KBM-7 (cell line): ENCODE measurements at regions not wholly inside any gene's neighbourhood (a gene's known extent, or its start where the extent isn't known, plus 50 kb on each side); places are given as distances from the start of the nearest gene placed in this dataset.
"Not testable (repeated sequence)": the region's sequence is repeated elsewhere in the genome, so short reads cannot be mapped to it uniquely, and the experiment has no call there.

Experiments used
- DNase-seq: peaks from one replicate; pipeline ENCODE4 v3.0.0-alpha.2; 2015
- in situ Hi-C: fragments of 300-500 bp; cut with MboI; formaldehyde crosslinking; loops from 2 replicates; pipeline ENCODE4 v1.14.3; 2020; ENCODE audit warnings: low sequenced_read_pairs, low pct_unique_long_range_greater_than_20kb, mixed read lengths

- in situ Hi-C loops = no loop called here
- DNase-seq = peak; percentile 45
Measured at GRCh38 chr18:46222710-46223360, 118.7 kb downstream of the HAUS1 start.

GRCh38 chr18:46224181-46224775 lies 120.1 kb downstream of the HAUS1 start:
- in situ Hi-C loops = no loop called here
- DNase-seq = no peak

GRCh38 chr18:46226461-46226860 lies 122.3 kb downstream of the HAUS1 start:
- no peak for DNase-seq
- in situ Hi-C loops = no loop called here

- in situ Hi-C loops, DNase-seq: not testable (repeated sequence)
Measured at GRCh38 chr18:46229641-46230040, 125.5 kb downstream of the HAUS1 start.

- in situ Hi-C loops = no loop called here
- DNase-seq = no peak
Measured at GRCh38 chr18:46236156-46236555, 132.0 kb downstream of the HAUS1 start.

GRCh38 chr18:46237891-46238290 lies 133.7 kb downstream of the HAUS1 start:
- no peak for DNase-seq
- in situ Hi-C loops = no loop called here

GRCh38 chr18:46239549-46239948 lies 135.4 kb downstream of the HAUS1 start:
- DNase-seq = no peak
- in situ Hi-C loops = no loop called here

- in situ Hi-C loops = no loop called here
- no peak for DNase-seq
Measured at GRCh38 chr18:46239998-46240397, 135.8 kb downstream of the HAUS1 start.

GRCh38 chr18:46241393-46241792 lies 137.2 kb downstream of the HAUS1 start:
- DNase-seq, in situ Hi-C loops: not testable (repeated sequence)

GRCh38 chr18:46242183-46242582 lies 138.0 kb downstream of the HAUS1 start:
- DNase-seq = no peak
- in situ Hi-C loops = no loop called here

- in situ Hi-C loops = no loop called here
- DNase-seq = no peak
Measured at GRCh38 chr18:46243095-46243494, 138.9 kb downstream of the HAUS1 start.

GRCh38 chr18:46243673-46244072 lies 139.5 kb downstream of the HAUS1 start:
- DNase-seq = no peak

GRCh38 chr18:46246101-46246500 lies 141.9 kb downstream of the HAUS1 start:
- in situ Hi-C loops = no loop called here
- DNase-seq = no peak

More at GRCh38 chr18:46243673-46244072, 139.5 kb downstream of the HAUS1 start:
- in situ Hi-C loops = no loop called here

- DNase-seq = no peak
- in situ Hi-C loops = no loop called here
Measured at GRCh38 chr18:46247942-46248341, 143.8 kb downstream of the HAUS1 start.

GRCh38 chr18:46250084-46250811 lies 146.1 kb downstream of the HAUS1 start:
- in situ Hi-C loops = no loop called here
- DNase-seq = peak; percentile 83

- no peak for DNase-seq
- in situ Hi-C loops = no loop called here
Measured at GRCh38 chr18:46250812-46251173, 146.6 kb downstream of the HAUS1 start.

- in situ Hi-C loops = no loop called here
- DNase-seq = no peak
Measured at GRCh38 chr18:46252759-46253158, 148.6 kb downstream of the HAUS1 start.

- DNase-seq = no peak
Measured at GRCh38 chr18:46253498-46253897, 149.3 kb downstream of the HAUS1 start.

GRCh38 chr18:46256078-46256477 lies 151.9 kb downstream of the HAUS1 start:
- in situ Hi-C loops = no loop called here

More at GRCh38 chr18:46253498-46253897, 149.3 kb downstream of the HAUS1 start:
- in situ Hi-C loops = no loop called here

GRCh38 chr18:46257366-46257765 lies 153.2 kb downstream of the HAUS1 start:
- no peak for DNase-seq
- in situ Hi-C loops = no loop called here

More at GRCh38 chr18:46256078-46256477, 151.9 kb downstream of the HAUS1 start:
- DNase-seq = no peak
